Activated CD4-positive, CD25-positive, alpha-beta regulatory T cell treated with anti-CD3 and anti-CD28 coated beads, Interleukin-2, amount 50 U/mL, for 16 hours (primary cell): ENCODE measurements at regions not wholly inside any gene's neighbourhood (a gene's known extent, or its start where the extent isn't known, plus 50 kb on each side); places are given as distances from the start of the nearest gene placed in this dataset.
"Not testable (repeated sequence)": the region's sequence is repeated elsewhere in the genome, so short reads cannot be mapped to it uniquely, and the experiment has no call there.

Experiments used
- DNase-seq: peaks from one replicate; pipeline ENCODE4 v3.0.0-alpha.2; 2020; ENCODE audit warnings: low read depth, low spot score

DNA sequence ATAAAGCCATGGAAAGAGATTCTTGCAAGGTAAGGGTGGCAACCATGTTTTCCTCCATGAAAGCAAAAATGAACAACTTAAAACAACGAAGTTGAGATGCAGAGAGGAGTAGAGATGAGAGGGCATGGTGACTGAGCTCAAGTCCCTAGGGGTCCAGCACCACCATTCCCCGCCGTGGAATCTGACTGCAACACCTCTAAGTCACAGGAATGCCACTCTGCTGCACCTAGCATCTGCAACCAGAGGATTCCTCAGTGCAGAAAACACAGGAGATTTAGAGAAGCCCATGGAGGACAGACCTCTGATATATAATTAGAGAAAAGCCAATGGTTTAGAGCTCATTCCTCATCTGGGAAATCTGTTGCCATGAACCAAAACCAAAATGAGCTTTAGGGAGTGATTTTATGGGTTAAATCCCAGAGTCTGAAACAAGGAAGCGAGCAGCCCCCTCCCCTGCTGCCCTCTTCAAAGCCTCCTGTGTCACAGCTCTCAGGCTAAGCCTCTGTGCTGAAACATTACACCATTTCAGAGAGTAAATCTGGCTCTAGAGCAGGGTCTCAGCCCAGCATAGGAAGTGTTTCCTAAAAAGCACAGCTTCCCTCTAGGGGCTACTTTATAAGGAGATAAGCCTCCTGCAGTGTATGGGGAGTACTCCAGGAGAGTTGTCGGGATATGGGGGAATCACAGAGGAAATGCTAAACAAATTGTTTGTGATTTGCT is 1043.6 kb downstream of the UQCRFS1 start:
- DNase-seq: no peak

DNA sequence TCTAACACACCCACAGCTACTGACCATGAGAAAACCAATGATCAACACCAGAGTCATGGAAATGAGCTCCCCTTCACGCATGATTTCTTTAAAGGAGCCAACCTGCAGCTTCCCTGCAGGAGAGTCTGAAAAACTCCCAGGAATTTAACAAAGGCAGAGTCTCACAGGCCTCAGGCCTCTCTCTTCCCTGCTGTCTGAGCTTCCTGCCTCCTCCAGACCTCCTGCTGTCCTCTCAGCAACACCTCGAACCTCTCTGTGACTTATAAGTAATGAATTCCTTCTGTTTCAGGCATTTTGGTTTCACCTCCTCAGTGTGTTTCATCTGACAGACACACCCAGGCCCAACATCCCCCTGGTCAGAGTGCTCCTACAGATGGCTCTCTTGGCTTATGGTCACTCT is 1044.4 kb downstream of the UQCRFS1 start:
- DNase-seq: no peak

GRCh38 chr19:28166025-28166424 is 1046.9 kb downstream of the UQCRFS1 start:
- DNase-seq: no peak

DNA sequence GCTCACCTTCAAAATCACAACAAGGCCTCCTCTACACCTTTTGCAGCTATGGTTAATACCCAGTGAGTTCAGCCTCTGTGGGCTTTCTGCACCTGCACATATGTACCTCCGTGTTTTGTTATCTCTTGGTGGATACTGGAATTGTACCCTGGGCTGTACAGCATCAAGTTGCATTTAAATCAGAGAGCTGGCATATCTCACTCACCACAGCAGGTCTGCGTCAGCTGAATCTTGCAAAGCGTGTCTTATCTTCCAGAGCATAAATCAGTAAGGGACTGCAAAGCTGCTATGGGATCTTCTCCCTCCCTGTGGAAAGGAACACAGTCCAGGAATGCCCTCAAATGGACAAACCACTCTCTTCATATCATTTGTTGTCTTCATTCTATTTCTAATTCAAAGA is 1048.7 kb downstream of the UQCRFS1 start:
- no peak for DNase-seq

GRCh38 chr19:28159065-28159464 is 1053.9 kb downstream of the UQCRFS1 start:
- no peak for DNase-seq

GRCh38 chr19:28155265-28155664 is 1057.7 kb downstream of the UQCRFS1 start:
- no peak for DNase-seq

GRCh38 chr19:28154077-28154476 is 1058.9 kb downstream of the UQCRFS1 start:
- DNase-seq: no peak

DNA sequence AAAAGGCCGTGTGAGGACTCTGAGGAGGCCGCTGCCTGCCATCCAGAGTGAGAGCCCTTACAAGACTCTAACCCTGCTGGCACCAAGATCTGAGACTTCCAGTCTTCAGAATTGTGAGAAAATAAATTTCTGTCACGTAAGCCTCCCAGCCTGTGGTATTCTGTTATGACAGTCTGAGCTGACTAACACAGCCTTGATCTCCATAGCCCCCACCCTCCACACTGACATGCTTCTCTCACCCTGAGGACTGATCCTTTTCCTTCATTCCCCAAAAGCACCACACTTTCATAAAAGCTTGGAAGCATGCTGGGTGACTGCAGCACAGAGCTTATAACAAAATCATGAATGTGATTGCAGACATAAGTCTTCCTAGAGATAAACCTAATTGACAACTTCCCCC is 1059.8 kb downstream of the UQCRFS1 start:
- no peak for DNase-seq

DNA sequence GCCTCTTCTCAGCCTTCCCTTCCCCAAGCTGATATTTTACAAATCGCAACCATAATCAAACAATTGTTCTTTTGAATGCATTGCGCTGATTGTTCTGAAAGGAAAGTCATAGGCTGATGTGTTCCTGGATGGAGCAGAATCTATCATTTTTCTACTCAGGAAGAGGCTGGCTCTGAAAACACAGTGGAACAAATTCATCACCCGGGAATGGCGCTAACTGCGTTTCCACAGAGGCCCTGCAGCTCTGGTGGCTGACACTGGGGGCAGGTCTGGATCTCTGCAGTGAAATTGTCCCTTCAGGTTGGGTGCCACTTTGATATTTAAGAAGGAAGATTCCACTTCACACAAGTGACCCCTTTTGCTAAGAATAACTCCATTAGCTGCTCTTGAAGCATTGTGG is 1060.8 kb downstream of the UQCRFS1 start:
- no peak for DNase-seq

GRCh38 chr19:28150129-28150528 is 1062.8 kb downstream of the UQCRFS1 start:
- DNase-seq: no peak

GRCh38 chr19:28148554-28148953 is 1064.4 kb downstream of the UQCRFS1 start:
- DNase-seq: no peak

GRCh38 chr19:28142258-28142657 is 1070.7 kb downstream of the UQCRFS1 start:
- no peak for DNase-seq

GRCh38 chr19:28140201-28140600 is 1072.8 kb downstream of the UQCRFS1 start:
- DNase-seq: no peak

GRCh38 chr19:28137772-28138171 is 1075.2 kb downstream of the UQCRFS1 start:
- no peak for DNase-seq

DNA sequence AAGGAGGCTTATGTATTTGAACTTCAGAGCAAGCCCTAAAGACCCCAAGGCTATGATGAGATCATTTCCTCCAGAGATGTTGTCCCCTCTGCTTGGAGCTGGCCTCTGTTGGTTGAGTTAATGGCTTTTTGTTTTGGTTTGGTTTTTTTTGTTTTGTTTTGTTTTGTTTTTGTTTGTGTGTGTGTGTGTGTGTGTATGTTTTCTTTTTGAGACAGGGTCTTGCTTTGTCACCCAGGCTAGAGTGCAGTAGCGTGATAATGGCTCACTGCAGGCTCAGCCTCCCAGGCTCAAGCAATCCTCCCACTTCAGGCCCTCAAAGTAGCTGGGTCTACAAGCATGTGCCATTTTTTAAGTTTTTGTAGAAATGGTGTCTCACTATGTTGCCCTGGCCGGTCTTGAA is 1076.2 kb downstream of the UQCRFS1 start:
- no peak for DNase-seq

GRCh38 chr19:28135825-28136224 is 1077.1 kb downstream of the UQCRFS1 start:
- DNase-seq: no peak

DNA sequence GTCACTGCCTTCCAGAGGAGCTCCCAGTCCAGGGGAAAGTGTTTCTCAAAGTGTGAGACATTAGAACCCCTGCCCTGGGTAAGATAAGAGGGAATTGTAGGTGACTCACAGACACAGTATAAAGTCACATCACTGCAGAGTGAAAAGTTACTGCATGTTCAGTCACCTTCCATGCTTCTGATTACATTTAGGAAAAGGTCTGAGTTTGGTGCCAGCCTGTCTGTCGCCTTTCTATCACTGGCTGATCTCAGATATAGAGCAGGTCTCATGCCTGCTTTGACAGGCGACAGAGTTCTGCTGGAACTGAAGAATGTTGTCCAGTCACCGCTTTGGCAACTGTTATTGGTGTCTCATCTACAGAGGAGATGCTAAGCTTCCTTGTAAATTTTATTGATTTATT is 1078.6 kb downstream of the UQCRFS1 start:
- DNase-seq: no peak

DNA sequence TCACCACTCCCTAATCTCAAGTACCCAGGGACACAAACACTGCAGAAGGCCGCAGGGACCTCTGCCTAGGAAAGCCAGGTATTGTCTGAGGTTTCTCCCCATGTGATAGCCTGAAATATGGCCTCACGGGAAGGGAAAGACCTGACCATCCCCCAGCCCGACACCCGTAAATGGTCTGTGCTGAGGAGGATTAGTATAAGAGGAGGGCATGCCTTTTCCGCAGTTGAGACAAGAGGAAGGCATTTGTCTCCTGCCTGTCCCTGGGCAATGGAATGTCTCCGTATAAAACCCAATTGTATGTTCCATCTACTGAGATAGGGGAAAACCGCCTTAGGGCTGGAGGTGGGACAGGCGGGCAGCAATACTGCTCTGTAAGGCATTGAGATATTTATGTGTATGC is 1082.1 kb downstream of the UQCRFS1 start:
- DNase-seq: not testable (repeated sequence)

- DNase-seq: no peak
Measured at GRCh38 chr19:28130066-28130511, 1082.9 kb downstream of the UQCRFS1 start.

DNA sequence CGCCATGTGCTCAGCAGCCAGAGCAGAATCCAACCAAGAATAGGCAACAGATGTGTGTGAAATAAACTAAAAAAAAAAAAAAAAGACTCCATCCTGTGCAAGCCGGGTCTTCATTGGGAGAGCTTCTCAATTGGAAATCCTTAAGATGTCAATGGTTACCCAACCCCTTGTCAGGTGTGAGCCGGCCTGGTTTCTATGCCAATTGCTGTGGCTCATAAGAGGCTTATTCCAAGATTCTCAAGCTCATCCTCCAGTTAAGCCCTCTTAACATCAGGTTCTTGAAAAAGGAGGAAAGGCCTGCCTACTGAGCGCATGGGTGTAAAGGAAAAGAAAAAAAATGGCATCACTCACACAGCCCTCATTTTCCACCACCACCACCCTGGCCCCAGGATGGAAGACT is 1084.6 kb downstream of the UQCRFS1 start:
- DNase-seq: no peak

DNA sequence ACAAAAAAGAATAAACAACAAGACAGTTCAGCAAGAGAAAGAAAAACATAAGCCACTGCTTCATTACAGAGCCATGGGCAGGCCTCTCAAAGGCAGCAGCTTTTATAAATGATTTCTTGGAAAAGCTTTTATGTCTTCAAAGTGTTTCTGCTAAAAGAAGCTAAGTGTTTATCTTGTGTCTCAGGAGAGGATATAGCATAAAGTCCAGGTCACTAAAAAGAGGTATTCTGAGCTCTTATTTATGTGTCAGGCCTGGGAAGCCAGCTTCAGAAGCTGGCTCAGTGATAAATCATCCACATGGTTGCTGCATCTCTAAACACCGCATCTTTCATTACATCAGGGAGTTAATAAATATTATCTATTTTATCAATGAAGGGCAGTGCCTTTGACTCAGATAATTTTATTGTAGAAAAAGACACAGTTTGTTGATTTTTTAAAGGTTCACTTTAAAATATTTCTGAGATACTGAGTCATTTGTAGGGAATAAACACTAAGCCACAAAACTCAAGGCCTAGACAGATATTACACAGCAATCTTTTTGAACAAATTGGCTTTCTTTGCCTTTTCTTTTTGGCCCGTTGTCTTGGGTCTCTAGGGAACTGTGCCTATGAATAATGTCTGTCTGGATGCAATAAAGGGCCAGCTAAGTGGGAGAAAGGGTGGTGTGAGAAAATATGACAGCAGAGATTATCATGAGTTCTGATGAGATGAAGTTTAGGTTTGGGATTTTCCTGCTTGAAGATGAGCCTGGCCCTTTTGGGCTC is 1086.6 kb downstream of the UQCRFS1 start:
- no peak for DNase-seq

GRCh38 chr19:28122734-28123133 is 1090.2 kb downstream of the UQCRFS1 start:
- no peak for DNase-seq

GRCh38 chr19:28118235-28118634 is 1094.7 kb downstream of the UQCRFS1 start:
- no peak for DNase-seq
